HepG2 (cell line): ENCODE measurements at regions not wholly inside any gene's neighbourhood (a gene's known extent, or its start where the extent isn't known, plus 50 kb on each side); places are given as distances from the start of the nearest gene placed in this dataset.

Experiments used
- ATAC-seq: fragments of 200-7000 bp; cut with Tn5 transposase; 3 replicates; pipeline ENCODE4 v1.9.1; 2020; ENCODE audit warnings: mild to moderate bottlenecking, moderate library complexity
- BruUV-seq: library from RNA; stranded (reverse); fragments of 400-500 nt; replicated peaks from 2 replicates; lab custom pipeline; 2021; lab: Mats Ljungman, UMichigan
- CTCF ChIA-PET: fragments of 300-600 bp; formaldehyde crosslinking; extraction: SDS; loops from one replicate; lab custom pipeline; 2021; ENCODE audit warnings: low total read pairs, inconsistent platforms, low intra/inter-chr PET ratio; lab: Yijun Ruan, JAX
- POLR2A ChIA-PET: fragments of 350-600 bp; sonication (Branson Sonifier 250); formaldehyde crosslinking; loops from one replicate; lab custom pipeline; 2020; ENCODE audit warnings: antibody characterized with exemption, inconsistent platforms; lab: Yijun Ruan, JAX
- DNase-seq: peaks from one replicate; pipeline ENCODE4 v3.0.0-alpha.2; 2015; ENCODE audit warnings: low spot score
- FAIRE-seq: peaks from 3 replicates; lab custom pipeline; 2011; peaks lifted over from hg19 to GRCh38; lab: Jason Lieb, UNC
- H2AFZ ChIP-seq: one replicate; pipeline ENCODE4 v1.6.1; 2011; ENCODE audit warnings: low read length, inconsistent platforms
- H3K27ac ChIP-seq: fragments of 300-600 bp; 3 replicates; pipeline ENCODE4 v1.8.0; 2011; ENCODE audit warnings: mixed run types, mild to moderate bottlenecking, mixed read lengths, low read length, inconsistent platforms; ENCODE audit not compliant: insufficient read depth; ENCODE audit errors: extremely low read length
- H3K27me3 ChIP-seq, 2 experiments: fragments of 200-600 bp in 1 of 2; 2 replicates in 1 of 2; 3 replicates in 1 of 2; pipeline versions ENCODE4 v1.6.0 to v1.8.0; 2011; ENCODE audit warnings: low read length in 2 of 2, mild to moderate bottlenecking in 2 of 2, moderate library complexity in 2 of 2, inconsistent platforms in 1 of 2; ENCODE audit not compliant: insufficient read depth in 2 of 2, control insufficient read depth in 1 of 2
- H3K36me3 ChIP-seq, 2 experiments: fragments of 200-600 bp in 1 of 2; replicated peaks in 1 of 2; 2 replicates in 1 of 2; 3 replicates in 1 of 2; pipeline versions ENCODE4 v1.5.1 to v1.8.0; 2011; ENCODE audit warnings: low read length in 2 of 2, inconsistent platforms in 1 of 2; ENCODE audit not compliant: insufficient read depth in 2 of 2, control insufficient read depth in 1 of 2
- H3K4me1 ChIP-seq: 2 replicates; pipeline ENCODE4 v1.5.1; 2012; ENCODE audit warnings: low read length, inconsistent platforms; ENCODE audit not compliant: insufficient read depth
- H3K4me2 ChIP-seq: 2 replicates; pipeline ENCODE4 v1.6.0; 2011; ENCODE audit warnings: low read depth, low read length, inconsistent platforms
- H3K4me3 ChIP-seq, 3 experiments: fragments of 200-600 bp in 1 of 3; sonication (generic), shearing (Covaris generic) in 1 of 3; replicated peaks in 1 of 3; 2 replicates each; pipeline ENCODE4 v1.5.1; 2011 to 2016; ENCODE audit warnings: low read length in 3 of 3, inconsistent platforms in 2 of 3, low read depth in 2 of 3, mild to moderate bottlenecking in 2 of 3, control low read depth in 1 of 3, mixed read lengths in 1 of 3; ENCODE audit not compliant: insufficient read depth in 1 of 3
- H3K79me2 ChIP-seq: one replicate; pipeline ENCODE4 v1.6.1; 2011; ENCODE audit warnings: low read length, inconsistent platforms; ENCODE audit not compliant: insufficient read depth
- H3K9ac ChIP-seq: 2 replicates; pipeline ENCODE4 v1.6.0; 2011; ENCODE audit warnings: mild to moderate bottlenecking, low read depth, low read length, inconsistent platforms; ENCODE audit not compliant: insufficient read depth
- H3K9me3 ChIP-seq: 2 replicates; pipeline ENCODE4 v1.5.1; 2012; ENCODE audit warnings: mild to moderate bottlenecking, low read length
- H4K20me1 ChIP-seq: 2 replicates; pipeline ENCODE4 v1.6.0; 2011; ENCODE audit warnings: inconsistent platforms, mild to moderate bottlenecking, low read length, moderate library complexity; ENCODE audit not compliant: insufficient read depth
- ADNP ChIP-seq: sonication (generic); formaldehyde crosslinking; IDR thresholded peaks from 2 replicates; pipeline ENCODE4 v1.4.0; 2020; ENCODE audit warnings: missing genetic modification reagents
- ARNT2 ChIP-seq: sonication (generic); formaldehyde crosslinking; IDR thresholded peaks from 2 replicates; pipeline ENCODE4 v1.8.0; 2022; ENCODE audit warnings: mild to moderate bottlenecking, low read depth, missing genetic modification reagents, moderate library complexity
- ATM ChIP-seq: fragments of 450-650 bp; IDR thresholded peaks from 2 replicates; pipeline ENCODE4 v1.7.1; 2017; ENCODE audit warnings: mild to moderate bottlenecking, borderline replicate concordance
- DMAP1 ChIP-seq: IDR thresholded peaks from 2 replicates; pipeline ENCODE4 v1.6.1; 2016
- ELF4 ChIP-seq: sonication (generic); formaldehyde crosslinking; IDR thresholded peaks from 2 replicates; pipeline ENCODE4 v1.5.0; 2020; ENCODE audit warnings: missing genetic modification reagents, mild to moderate bottlenecking, moderate library complexity, borderline replicate concordance
- GABPB1 ChIP-seq: IDR thresholded peaks from 2 replicates; pipeline ENCODE4 v1.6.1; 2016; ENCODE audit warnings: mild to moderate bottlenecking, missing genetic modification reagents, moderate library complexity, missing compliant biosample characterization
- KDM5A ChIP-seq: fragments of 200-600 bp; sonication (generic); IDR thresholded peaks from 2 replicates; pipeline ENCODE4 v1.7.0; 2018; ENCODE audit warnings: antibody characterized with exemption, mild to moderate bottlenecking, low read length, borderline replicate concordance
- KLF9 ChIP-seq: IDR thresholded peaks from 2 replicates; pipeline ENCODE4 v1.6.1; 2016; ENCODE audit warnings: low read depth
- MED13 ChIP-seq: sonication (generic); formaldehyde crosslinking; IDR thresholded peaks from 2 replicates; pipeline ENCODE4 v1.5.0; 2020; ENCODE audit warnings: missing genetic modification reagents
- NFIB ChIP-seq: sonication (generic); formaldehyde crosslinking; IDR thresholded peaks from 2 replicates; pipeline ENCODE4 v1.9.0; 2021; ENCODE audit warnings: missing genetic modification reagents, mild to moderate bottlenecking, borderline replicate concordance
- PAF1 ChIP-seq: IDR thresholded peaks from 2 replicates; pipeline ENCODE4 v1.6.1; 2016; ENCODE audit warnings: missing genetic modification reagents, missing compliant biosample characterization
- RARA ChIP-seq: IDR thresholded peaks from 2 replicates; pipeline ENCODE4 v1.6.1; 2016; ENCODE audit warnings: missing genetic modification reagents, missing compliant biosample characterization
- SRSF4 ChIP-seq: fragments of 200-400 bp; formaldehyde crosslinking; IDR thresholded peaks from one replicate; pipeline ENCODE4 v1.6.1; 2018; ENCODE audit warnings: mild to moderate bottlenecking, low read depth, low read length, moderate library complexity; ENCODE audit not compliant: poor library complexity, severe bottlenecking
- YY1 ChIP-seq: IDR thresholded peaks from 2 replicates; pipeline ENCODE4 v1.6.1; 2011; ENCODE audit warnings: low read length, low read depth, moderate library complexity, mild to moderate bottlenecking; ENCODE audit not compliant: insufficient read depth, insufficient replicate concordance
- ZBTB1 ChIP-seq: sonication (generic); formaldehyde crosslinking; IDR thresholded peaks from 2 replicates; pipeline ENCODE4 v1.4.0; 2020; ENCODE audit warnings: missing genetic modification reagents, borderline replicate concordance
- ZMYM3 ChIP-seq: sonication (generic); formaldehyde crosslinking; IDR thresholded peaks from 2 replicates; pipeline ENCODE4 v1.5.1; 2020; ENCODE audit warnings: mild to moderate bottlenecking, missing genetic modification reagents
- ZNF10 ChIP-seq: sonication (generic); formaldehyde crosslinking; IDR thresholded peaks from 2 replicates; pipeline ENCODE4 v1.4.0; 2020; ENCODE audit warnings: mild to moderate bottlenecking, low read depth, missing genetic modification reagents, borderline replicate concordance
- ZNF12 ChIP-seq: sonication (generic); formaldehyde crosslinking; IDR thresholded peaks from 2 replicates; pipeline ENCODE4 v1.5.0; 2020; ENCODE audit warnings: missing genetic modification reagents
- ZNF207 ChIP-seq: fragments of 450-650 bp; IDR thresholded peaks from 2 replicates; pipeline ENCODE4 v1.6.1; 2016; ENCODE audit warnings: antibody characterized with exemption, borderline replicate concordance
- ZNF263 ChIP-seq: sonication (generic); formaldehyde crosslinking; IDR thresholded peaks from 2 replicates; pipeline ENCODE4 v1.4.0; 2020; ENCODE audit warnings: missing genetic modification reagents
- ZNF431 ChIP-seq: sonication (generic); formaldehyde crosslinking; IDR thresholded peaks from 2 replicates; pipeline ENCODE4 v1.9.0; 2022; ENCODE audit warnings: missing genetic modification reagents, low read depth, mild to moderate bottlenecking, borderline replicate concordance
- ZNF484 ChIP-seq: sonication (generic); formaldehyde crosslinking; IDR thresholded peaks from 2 replicates; pipeline ENCODE4 v1.5.1; 2020; ENCODE audit warnings: mild to moderate bottlenecking, low read depth, missing genetic modification reagents, borderline replicate concordance
- ZNF562 ChIP-seq: sonication (generic); formaldehyde crosslinking; IDR thresholded peaks from 2 replicates; pipeline ENCODE4 v1.8.0; 2022; ENCODE audit warnings: missing genetic modification reagents, borderline replicate concordance
- ZNF629 ChIP-seq: sonication (generic); formaldehyde crosslinking; conservative IDR thresholded peaks from 2 replicates; pipeline ENCODE4 v1.5.0; 2020; ENCODE audit warnings: missing genetic modification reagents
- ZSCAN31 ChIP-seq: sonication (generic); formaldehyde crosslinking; IDR thresholded peaks from 2 replicates; pipeline ENCODE4 v1.5.0; 2020; ENCODE audit warnings: low read depth, mild to moderate bottlenecking, missing genetic modification reagents
- WGBS: methylation state at CpG from one replicate; pipeline ENCODE4 v1.1.6; 2017; ENCODE audit warnings: low lambda C conversion rate; 5-methylcytosine and 5-hydroxymethylcytosine counted together
- in situ Hi-C: cut with HindIII; loops from 2 replicates; pipeline ENCODE4 v1.10.0; 2017; ENCODE audit warnings: low pct_unique_long_range_greater_than_20kb; ENCODE audit not compliant: extremely low pct_ligation_motif_present
- intact Hi-C: fragments of 100-400 bp; cut with micrococcal nuclease; formaldehyde crosslinking; loops from one replicate; pipeline ENCODE4 v1.10.0; 2022; ENCODE audit not compliant: unreplicated experiment

DNA sequence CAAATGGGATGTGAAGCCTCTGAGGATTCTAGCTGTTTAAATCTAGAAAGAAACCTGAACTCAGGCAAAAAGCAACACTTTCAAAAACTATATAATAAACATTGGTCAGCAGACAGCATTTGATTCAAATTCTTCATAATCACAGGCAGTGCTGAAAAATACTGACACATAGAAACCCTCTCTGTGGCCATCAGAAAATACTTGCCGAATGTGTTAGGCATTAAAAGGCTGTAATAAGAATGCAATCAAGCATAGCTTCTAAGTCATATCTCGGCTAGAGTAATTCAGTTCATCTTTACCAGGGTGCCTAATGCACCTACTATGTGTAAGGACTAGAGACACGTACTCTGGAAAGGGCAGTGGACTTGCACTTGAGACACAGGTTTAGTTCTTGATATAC lies 405.3 kb upstream of the SGCD start:
- WGBS = 0% methylated on average over 3 of the region's 3 CpGs
- DNase-seq (no peak), ATAC-seq (no peak), FAIRE-seq (no peak)
- H3K9me3 ChIP-seq = no peaks in the 10 kb centered on the region
- H3K4me3 ChIP-seq = no peak overlapping the region
- H3K9ac ChIP-seq = no peak overlapping the region
- no peaks in the 10 kb centered on the region for H3K79me2 ChIP-seq
- ChIA-PET POLR2A (no interaction called here), CTCF (no interaction called here)
- no peaks in the 10 kb centered on the region for H3K4me1 ChIP-seq
- no TSS peak for BruUV-seq
- H3K36me3 ChIP-seq = no peaks in the 10 kb centered on the region
- H2AFZ ChIP-seq = no peak overlapping the region
- H3K4me2 ChIP-seq = no peak overlapping the region
- intact Hi-C loops (no loop called here), in situ Hi-C loops (no loop called here)
- no peaks in the 10 kb centered on the region; a peak in 1 of 5 replicates for H3K27me3 ChIP-seq
- TF ChIP-seq RARA (CRISPR knock-in tag) (no peak), ZNF10 (no peak), ELF4 (CRISPR knock-in tag) (no peak), PAF1 (CRISPR knock-in tag) (no peak), ATM (no peak), ZNF484 (CRISPR knock-in tag) (no peak), ZNF431 (no peak)
- no peaks in the 10 kb centered on the region for H4K20me1 ChIP-seq
- H3K27ac ChIP-seq = no peak overlapping the region

GRCh38 chr5:155923784-155924183 lies 403.2 kb upstream of the SGCD start:
- BruUV-seq = no TSS peak
- H4K20me1 ChIP-seq = no peaks in the 10 kb centered on the region
- H3K4me3 ChIP-seq = no peak overlapping the region
- H2AFZ ChIP-seq = no peak overlapping the region
- no peaks in the 10 kb centered on the region for H3K4me1 ChIP-seq
- CTCF ChIA-PET = no interaction called here
- H3K27me3 ChIP-seq = no peaks in the 10 kb centered on the region; a peak in 1 of 5 replicates
- H3K4me2 ChIP-seq = no peak overlapping the region
- POLR2A ChIA-PET = no interaction called here
- no peak overlapping the region for H3K27ac ChIP-seq
- FAIRE-seq = no peak
- H3K9me3 ChIP-seq = no peaks in the 10 kb centered on the region
- intact Hi-C loops = no loop called here
- H3K9ac ChIP-seq = no peak overlapping the region
- H3K79me2 ChIP-seq = no peaks in the 10 kb centered on the region
- DNase-seq = no peak
- WGBS = 4% methylated on average over 1 of the region's 1 CpG
- no peaks in the 10 kb centered on the region for H3K36me3 ChIP-seq
- in situ Hi-C loops = no loop called here
- ATAC-seq = no peak
- no peak for TF ChIP-seq KDM5A
- TF ChIP-seq DMAP1 (CRISPR knock-in tag) = no peak
- TF ChIP-seq ZNF207 = no peak
- TF ChIP-seq GABPB1 (CRISPR knock-in tag) = no peak
- no peak for TF ChIP-seq YY1
- no peak for TF ChIP-seq ZNF10
- no peak for TF ChIP-seq ZBTB1
- no peak for TF ChIP-seq ZSCAN31
- TF ChIP-seq NFIB = no peak
- no peak for TF ChIP-seq MED13 (CRISPR knock-in tag)
- TF ChIP-seq ARNT2 (CRISPR knock-in tag) = no peak
- no peak for TF ChIP-seq KLF9
- TF ChIP-seq ZNF629 (CRISPR knock-in tag) = no peak
- no peak for TF ChIP-seq ZNF12 (CRISPR knock-in tag)
- no peak for TF ChIP-seq ZNF562 (CRISPR knock-in tag)
- no peak for TF ChIP-seq ZMYM3 (CRISPR knock-in tag)
- TF ChIP-seq SRSF4 = no peak
- no peak for TF ChIP-seq ADNP (CRISPR knock-in tag)
- no peak for TF ChIP-seq ZNF263
